ENCODE measurements at regions not wholly inside any gene's neighbourhood (a gene's known extent, or its start where the extent isn't known, plus 50 kb on each side); places are given as distances from the start of the nearest gene placed in this dataset.
A peak's percentile ranks its signal among the peaks of the same experiment; 100 is the strongest.

- Histone ChIP-seq H3K36me3 (no peaks in the 10 kb centered on the region), H3K4me1 (peaks cover 0 to 18% (median 7%) of the 10 kb centered on the region in 4 donors), H3K27ac (peak overlapping the region; percentile 52 to 65), H3K27me3 (no peaks in the 10 kb centered on the region), H3K9me3 (no peaks in the 10 kb centered on the region), H3K4me3 (no peak overlapping the region)
- peak; percentile 66 to 68 for DNase-seq
- intact Hi-C loops (cut with DNase I; ENCODE audit: low total_unique reads) = loop anchor here (5.0 kb wide), 1 partner anchor 455 kb away; the partner anchor contains the start of gene TMSB4X
- TF ChIP-seq, protein P1, sequence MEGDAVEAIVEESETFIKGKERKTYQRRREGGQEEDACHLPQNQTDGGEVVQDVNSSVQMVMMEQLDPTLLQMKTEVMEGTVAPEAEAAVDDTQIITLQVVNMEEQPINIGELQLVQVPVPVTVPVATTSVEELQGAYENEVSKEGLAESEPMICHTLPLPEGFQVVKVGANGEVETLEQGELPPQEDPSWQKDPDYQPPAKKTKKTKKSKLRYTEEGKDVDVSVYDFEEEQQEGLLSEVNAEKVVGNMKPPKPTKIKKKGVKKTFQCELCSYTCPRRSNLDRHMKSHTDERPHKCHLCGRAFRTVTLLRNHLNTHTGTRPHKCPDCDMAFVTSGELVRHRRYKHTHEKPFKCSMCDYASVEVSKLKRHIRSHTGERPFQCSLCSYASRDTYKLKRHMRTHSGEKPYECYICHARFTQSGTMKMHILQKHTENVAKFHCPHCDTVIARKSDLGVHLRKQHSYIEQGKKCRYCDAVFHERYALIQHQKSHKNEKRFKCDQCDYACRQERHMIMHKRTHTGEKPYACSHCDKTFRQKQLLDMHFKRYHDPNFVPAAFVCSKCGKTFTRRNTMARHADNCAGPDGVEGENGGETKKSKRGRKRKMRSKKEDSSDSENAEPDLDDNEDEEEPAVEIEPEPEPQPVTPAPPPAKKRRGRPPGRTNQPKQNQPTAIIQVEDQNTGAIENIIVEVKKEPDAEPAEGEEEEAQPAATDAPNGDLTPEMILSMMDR (IDR thresholded peaks at IDR 0.05) = no peak
These were observed 112.8 kb upstream of the ATXN3L start for GRCh38 chrX:13432414-13433297.

DNA sequence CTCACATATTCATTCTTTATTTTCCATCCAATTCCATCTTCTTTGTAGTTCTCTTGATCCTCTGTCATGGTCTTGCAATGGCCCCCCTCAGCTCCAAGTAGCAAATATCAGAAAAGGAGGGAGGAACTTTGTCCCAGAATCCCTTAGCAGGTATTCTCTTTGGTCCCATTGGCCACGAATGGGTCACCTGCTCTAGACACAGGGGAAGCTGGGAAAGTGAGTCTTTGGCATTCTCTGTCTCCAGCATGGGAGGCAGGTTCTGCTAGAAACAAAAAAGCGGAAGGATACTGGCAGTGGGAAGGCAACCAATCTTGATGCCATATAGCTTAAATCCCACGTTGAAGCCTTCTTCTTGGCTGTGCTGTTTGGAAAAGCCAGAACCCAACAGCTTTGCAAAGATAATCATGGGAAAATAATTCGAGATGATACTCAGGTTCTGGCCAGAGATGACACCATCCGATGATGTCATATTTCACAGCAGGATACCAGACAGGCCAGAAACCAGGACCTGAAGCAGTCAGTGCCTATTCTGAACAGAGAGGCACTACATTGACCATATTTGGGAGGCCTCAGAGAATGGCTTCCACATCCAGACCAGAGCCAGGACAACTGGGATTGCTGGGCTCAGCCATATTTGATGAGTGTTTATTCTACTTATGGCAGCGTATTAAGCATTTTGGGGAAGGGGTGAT, 110.4 kb upstream of the ATXN3L start:
- intact Hi-C loops (cut with DNase I; ENCODE audit: low total_unique reads) = loop anchor here (5.0 kb wide), 1 partner anchor 453 kb away; the partner anchor contains the start of gene TMSB4X
- Histone ChIP-seq H3K27ac (no peak overlapping the region), H3K27me3 (no peaks in the 10 kb centered on the region), H3K36me3 (no peaks in the 10 kb centered on the region), H3K4me1 (peaks cover 0 to 18% (median 7%) of the 10 kb centered on the region in 4 donors), H3K4me3 (no peak overlapping the region), H3K9me3 (peaks cover 0 to under 1% (median 0%) of the 10 kb centered on the region in 3 donors)
- no peak for DNase-seq
- TF ChIP-seq, protein P1 (IDR thresholded peaks at IDR 0.05) = no peak

- peaks cover 0 to 13% (median 7%) of the 10 kb centered on the region in 4 donors for H3K4me1 ChIP-seq
- DNase-seq = no peak
- no peaks in the 10 kb centered on the region for H3K36me3 ChIP-seq
- no peak overlapping the region for H3K4me3 ChIP-seq
- peaks cover 0 to 10% (median 0%) of the 10 kb centered on the region in 3 donors for H3K9me3 ChIP-seq
- H3K27ac ChIP-seq = no peak overlapping the region
- no peaks in the 10 kb centered on the region for H3K27me3 ChIP-seq
- TF ChIP-seq, protein P1 (IDR thresholded peaks at IDR 0.05) = no peak
- intact Hi-C loops (cut with DNase I; ENCODE audit: low total_unique reads) = no loop called here
These were observed 108.4 kb upstream of the ATXN3L start for GRCh38 chrX:13428053-13428786.

DNA sequence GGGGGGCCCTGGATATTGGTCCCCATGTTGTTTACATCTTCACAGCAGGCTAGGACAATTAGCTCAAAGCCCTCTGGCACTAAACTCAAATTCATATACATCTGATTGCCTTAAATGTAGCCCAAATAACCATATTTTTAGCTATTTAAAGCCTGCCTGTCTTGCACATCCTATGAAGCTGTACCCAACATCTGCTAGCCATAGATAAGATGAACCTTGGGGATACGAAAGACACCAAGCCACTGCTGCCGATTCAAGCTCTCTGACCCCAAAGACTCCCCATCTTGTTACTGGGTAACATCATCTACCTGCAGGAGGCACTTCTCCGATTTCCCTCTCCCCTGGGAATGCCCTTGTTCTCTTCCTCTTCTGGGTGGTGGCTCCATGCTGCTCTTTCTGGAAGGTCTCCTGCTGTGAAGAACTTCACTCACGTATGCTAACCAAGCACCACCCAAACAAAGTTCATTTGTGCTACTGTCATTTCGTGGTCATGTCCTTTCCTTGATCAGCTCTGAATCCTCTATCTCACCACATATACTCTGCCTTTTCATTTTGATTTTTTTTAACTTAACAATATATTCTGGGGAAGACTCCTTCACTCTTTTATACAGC, 107.7 kb upstream of the ATXN3L start:
- H3K4me1 ChIP-seq = peaks cover 0 to 7% (median 5%) of the 10 kb centered on the region in 4 donors
- H3K4me3 ChIP-seq = no peak overlapping the region
- TF ChIP-seq, protein P1 (IDR thresholded peaks at IDR 0.05) = no peak
- no peaks in the 10 kb centered on the region for H3K36me3 ChIP-seq
- H3K9me3 ChIP-seq = peaks cover 0 to 10% (median 0%) of the 10 kb centered on the region in 3 donors
- no peak overlapping the region for H3K27ac ChIP-seq
- DNase-seq = no peak
- H3K27me3 ChIP-seq = no peaks in the 10 kb centered on the region
- intact Hi-C loops (cut with DNase I; ENCODE audit: low total_unique reads) = no loop called here
